SK-N-DZ (cell line): ENCODE measurements at regions not wholly inside any gene's neighbourhood (a gene's known extent, or its start where the extent isn't known, plus 50 kb on each side); places are given as distances from the start of the nearest gene placed in this dataset.
"Not testable (repeated sequence)": the region's sequence is repeated elsewhere in the genome, so short reads cannot be mapped to it uniquely, and the experiment has no call there.

Source experiments
- DNase-seq: peaks from one replicate; pipeline ENCODE4 v3.0.0-alpha.2; 2015; ENCODE audit warnings: low spot score

- DNase-seq, result no peak
Observed at GRCh38 chr1:105359457-105359856, 1609.8 kb downstream of the AMY1C start.

DNA sequence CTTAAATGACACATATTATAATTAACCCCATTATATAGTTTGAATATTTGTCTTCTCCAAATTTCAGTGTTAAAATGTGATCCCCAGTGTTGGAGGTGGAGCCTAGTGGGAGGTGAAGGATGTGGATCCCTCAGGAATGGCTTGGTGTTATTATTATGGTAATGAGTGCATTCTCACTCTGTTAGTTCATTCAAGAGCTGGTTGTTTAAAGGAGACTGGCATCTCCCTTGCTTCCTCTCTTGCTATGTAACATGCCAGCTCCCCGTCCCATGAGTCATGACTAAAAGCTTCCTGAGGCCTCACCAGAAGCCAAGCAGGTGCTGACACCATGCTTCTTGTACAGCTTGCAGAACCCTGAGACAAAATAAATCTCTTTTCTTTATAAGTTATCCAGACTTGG lies 1612.7 kb downstream of the AMY1C start:
- no peak for DNase-seq

DNA sequence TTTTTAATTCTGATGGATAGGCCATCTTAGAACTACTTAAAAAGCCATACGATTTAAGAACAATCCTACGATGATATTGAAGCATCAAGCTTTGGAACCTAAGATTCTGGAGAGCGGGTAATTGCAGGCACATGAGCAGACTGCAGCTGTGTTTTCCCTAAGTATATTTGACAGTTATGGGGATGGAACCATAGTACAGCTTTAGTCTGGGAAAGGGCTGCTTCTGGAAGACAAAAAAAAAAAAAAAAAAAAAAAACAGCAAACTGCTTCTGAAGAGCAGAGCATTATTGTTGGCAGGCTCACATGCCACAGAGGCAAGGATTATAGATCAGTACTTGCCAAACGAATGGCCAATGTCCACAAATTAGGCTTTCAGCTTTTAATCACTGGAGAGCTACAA lies 1618.7 kb downstream of the AMY1C start:
- DNase-seq, result peak; percentile 22

DNA sequence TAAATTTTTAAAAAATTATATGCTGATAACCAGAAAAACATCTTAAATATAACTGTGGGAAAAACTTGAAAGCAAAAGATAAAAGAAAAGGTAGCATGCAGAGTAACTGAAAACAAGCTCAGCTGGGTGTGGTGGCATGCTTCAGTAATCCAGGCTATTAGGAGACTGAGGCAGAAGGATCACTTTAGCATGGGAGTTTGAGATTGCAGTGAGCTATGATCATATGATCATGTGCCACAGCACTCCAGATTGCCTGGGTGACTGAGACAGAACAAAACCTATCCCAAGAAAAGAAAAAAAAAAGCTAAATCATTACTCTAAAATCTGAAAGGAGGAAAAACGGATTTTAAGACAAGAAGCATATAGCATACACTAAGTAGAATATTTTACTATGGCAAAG lies 1624.0 kb downstream of the AMY1C start:
- peak; percentile 5 for DNase-seq

DNA sequence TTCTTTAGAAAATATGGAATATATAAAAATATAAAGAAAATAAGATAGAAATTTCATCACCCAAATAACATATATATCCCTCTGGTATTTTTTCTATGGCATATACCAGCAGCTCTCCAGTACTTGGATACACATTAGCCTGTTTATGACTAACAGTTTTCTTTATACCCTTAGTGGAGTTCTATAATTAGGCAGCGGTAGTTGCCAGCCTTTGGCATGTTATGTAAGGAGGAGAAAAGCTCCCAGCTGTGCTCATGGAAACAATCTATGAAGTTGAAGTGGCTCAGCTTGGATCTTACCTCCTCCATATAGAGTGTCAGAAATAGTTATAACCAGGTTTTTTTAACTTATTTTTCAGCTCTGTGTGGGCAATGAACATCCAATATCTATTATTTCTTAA lies 1636.8 kb downstream of the AMY1C start:
- DNase-seq, result no peak

DNA sequence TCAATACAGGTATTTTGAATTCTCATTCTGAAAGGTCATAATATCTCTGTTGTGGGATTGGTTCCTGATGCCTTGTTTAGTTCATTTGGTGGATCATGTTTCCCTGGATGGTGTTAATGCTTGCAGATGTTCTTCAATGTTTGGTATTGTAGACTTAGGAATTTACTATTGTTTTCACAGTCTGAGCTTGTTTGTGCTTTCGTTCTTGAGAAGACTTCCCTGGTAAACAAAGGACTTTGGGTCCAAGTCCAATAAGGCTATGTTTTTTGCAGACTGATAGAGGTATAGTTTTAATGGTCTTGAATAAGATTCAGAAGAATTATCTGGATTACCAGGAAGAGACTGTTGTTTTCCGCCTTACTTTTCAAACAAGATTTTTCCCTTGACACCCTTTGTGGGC lies 1646.3 kb downstream of the AMY1C start:
- no peak for DNase-seq

GRCh38 chr1:105398909-105399308 lies 1649.2 kb downstream of the AMY1C start:
- no peak for DNase-seq

DNA sequence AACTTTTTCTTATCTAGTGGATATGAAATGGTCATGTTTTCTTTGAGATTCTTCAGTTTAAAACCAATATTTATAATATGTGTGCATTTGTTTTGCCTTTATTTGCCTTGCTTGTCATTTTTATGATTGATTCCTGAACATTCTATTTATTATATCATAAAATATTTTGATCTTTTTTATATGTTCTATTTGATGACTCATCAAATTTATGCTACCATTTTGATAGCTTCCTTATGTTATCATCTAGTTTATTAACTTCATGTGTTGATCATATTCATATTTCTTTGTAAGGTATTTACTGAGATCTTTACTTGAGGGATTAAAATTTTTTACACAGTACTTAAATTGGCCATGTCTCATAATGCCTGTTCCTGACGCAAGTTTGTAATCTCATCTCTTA lies 1650.0 kb downstream of the AMY1C start:
- DNase-seq, result no peak

GRCh38 chr1:105416261-105416660 lies 1640.2 kb upstream of the PRMT6 start:
- no peak for DNase-seq

DNA sequence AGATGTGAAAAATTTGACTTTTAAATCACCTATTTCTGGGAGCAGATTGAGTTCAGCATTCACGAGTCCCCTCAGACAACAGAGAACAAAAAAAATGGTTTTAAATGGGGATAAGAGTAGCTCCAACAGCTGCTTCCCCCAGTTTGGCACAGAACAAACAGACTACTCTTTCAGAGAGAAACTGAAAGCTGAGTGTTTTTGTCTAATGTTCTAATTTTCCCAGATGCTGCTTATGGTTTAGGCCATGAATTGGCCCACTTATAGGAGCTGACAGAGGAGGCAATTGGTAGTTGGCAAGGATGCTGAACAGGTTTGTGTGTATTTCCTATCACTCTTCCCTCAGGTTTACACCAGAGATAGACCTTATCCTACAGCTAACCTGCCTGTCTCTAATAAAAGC lies 1637.4 kb upstream of the PRMT6 start:
- peak; percentile 39 for DNase-seq

DNA sequence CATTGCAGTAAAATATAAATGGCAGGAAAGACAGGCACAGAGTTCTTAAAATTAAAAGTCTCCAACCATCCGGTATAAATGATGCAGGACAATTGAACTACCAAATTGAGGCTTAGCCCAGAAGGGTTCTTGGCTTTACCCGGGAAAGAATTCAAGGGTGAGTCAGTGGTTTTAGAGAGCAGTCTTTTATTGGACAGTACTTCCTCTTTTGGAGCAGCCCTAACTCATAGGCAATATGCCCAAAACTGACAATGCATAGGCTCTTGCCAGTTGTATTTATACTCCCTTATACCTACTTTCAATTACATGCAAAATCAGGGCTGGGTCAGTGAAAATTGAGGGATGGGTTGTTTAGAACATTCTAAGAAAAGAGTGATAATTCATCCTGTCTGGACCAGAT lies 1628.9 kb upstream of the PRMT6 start:
- DNase-seq, result no peak

GRCh38 chr1:105436589-105437259 lies 1619.8 kb upstream of the PRMT6 start:
- DNase-seq, result no peak

DNA sequence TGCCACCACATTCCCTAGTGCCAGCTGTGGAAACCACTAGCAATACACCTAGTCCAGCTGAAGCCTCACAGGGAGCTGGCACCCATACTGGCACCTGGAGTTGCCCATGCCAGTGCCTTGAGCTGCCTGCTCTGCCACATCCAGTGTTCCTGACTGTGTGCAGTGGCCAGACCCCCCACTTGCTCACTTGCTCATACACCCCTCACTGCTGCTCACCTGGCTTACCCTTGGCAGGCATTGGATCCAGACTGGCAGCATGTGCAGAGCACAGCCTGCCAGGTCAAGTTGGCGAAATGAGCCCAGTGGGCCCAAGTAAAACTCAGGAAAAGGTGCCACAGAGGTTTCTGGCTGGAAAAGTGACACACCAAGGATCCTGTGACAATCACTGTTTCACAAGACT lies 1618.6 kb upstream of the PRMT6 start:
- no peak for DNase-seq

GRCh38 chr1:105442901-105443300 lies 1613.6 kb upstream of the PRMT6 start:
- DNase-seq, result no peak

DNA sequence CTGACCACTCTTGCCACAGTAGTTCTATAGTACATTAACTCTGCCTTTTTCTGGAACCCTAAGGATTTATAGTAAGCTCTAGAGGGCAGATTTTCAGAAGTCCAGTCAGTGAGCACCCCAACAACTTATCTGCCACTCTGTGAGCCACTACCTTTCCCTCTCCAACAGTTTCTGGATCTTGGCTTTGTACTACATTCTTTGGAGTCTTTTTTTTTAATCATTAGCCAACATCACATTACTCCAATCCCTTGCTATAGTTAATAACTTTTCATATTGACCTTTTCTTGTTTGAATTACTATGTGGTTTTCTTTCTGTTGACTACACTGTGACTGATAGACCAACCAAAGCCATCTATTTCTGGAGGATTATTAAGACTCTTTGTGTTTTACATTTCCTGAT lies 1596.7 kb upstream of the PRMT6 start:
- no peak for DNase-seq

- no peak for DNase-seq
Observed at GRCh38 chr1:105462308-105462707, 1594.2 kb upstream of the PRMT6 start.

- DNase-seq, result no peak
Observed at GRCh38 chr1:105467549-105467948, 1588.9 kb upstream of the PRMT6 start.

DNA sequence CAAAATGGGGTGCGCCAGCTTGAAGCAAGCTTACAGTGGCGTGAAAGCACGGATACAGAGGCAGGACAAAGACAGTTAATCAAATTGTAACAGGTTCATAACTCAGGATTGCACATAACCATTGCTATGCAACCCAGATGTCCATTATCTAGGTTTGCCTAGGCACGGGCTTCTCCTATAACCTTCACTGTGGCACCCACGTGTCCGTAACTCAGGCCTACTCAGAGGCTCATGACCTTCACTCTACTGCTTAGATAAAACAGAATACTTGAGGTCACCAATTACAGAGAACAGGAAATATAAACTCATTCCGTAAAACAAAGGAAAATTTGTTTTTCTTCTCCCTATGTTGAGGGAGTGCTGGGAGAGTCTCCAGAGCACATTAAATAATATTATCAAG lies 1585.9 kb upstream of the PRMT6 start:
- not testable (repeated sequence) for DNase-seq

DNA sequence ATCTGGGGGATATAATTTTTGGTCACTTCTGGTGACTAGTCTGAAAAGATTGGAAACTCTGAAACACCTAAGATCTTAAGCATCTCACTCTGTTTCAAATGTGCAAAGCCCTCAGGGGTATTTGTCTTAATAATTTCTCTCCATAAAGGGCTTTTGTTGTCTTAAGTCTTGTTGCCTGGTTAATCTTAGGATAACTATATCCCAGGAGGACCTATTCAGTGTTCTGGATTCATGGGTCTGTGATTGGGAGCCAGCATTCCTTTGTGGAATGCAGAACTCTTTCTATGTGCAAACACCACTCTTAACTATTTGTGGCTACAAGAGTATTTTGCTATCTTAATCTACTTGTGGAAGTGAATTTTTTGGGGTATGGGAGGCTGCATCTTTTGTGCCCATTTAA lies 1573.0 kb upstream of the PRMT6 start:
- no peak for DNase-seq

GRCh38 chr1:105485207-105485606 lies 1571.3 kb upstream of the PRMT6 start:
- no peak for DNase-seq

GRCh38 chr1:105492921-105493320 lies 1563.6 kb upstream of the PRMT6 start:
- no peak for DNase-seq

GRCh38 chr1:105516068-105516467 lies 1540.4 kb upstream of the PRMT6 start:
- no peak for DNase-seq

DNA sequence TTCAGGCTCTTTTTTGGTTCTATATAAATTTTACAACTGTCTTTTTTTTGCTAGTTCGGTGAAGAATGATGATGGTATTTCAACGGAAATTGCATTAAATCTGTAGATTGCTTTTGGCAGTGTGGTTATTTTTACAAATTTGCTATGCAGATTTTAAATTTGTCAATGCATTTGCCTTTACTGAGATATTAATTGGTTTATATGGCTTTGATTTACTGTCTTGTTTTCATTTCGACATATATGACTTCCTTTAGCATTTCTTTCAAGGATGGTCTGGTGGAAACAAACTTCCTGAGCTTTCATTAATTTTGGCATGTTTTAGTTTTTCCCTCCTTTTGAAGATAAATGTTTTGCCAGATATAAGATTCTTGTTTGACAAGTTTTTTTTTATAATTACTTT lies 1522.5 kb upstream of the PRMT6 start:
- DNase-seq, result no peak

DNA sequence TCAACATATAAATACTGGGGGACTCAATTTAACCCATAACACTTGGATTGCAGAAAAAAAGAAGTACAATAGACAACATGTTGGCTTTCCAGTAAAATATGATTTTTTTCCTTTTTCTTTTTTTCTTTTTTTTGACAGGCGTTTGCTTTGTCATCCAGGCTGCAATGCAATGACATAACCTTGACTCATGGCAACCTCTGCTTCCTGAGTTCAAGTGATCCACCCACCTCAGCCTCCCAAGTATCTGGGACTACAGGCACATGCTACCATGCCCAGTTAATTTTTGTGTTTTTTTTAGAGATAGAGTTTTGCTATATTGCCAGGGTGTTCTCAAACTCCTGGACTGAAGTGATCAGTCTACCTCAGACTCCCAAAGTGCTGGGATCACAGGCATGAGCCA lies 1512.0 kb upstream of the PRMT6 start:
- DNase-seq, result no peak
